WTC11 (cell line): ENCODE measurements at regions not wholly inside any gene's neighbourhood (a gene's known extent, or its start where the extent isn't known, plus 50 kb on each side); places are given as distances from the start of the nearest gene placed in this dataset.

Source experiments
- ATAC-seq: fragments of 200-7000 bp; cut with Tn5 transposase; 2 replicates; pipeline ENCODE4 v1.10.0; 2021; ENCODE audit warnings: mild to moderate bottlenecking, moderate library complexity
- CTCF ChIA-PET: fragments of 300-600 bp; sonication (Branson Sonifier 250); formaldehyde crosslinking; loops from one replicate; lab custom pipeline; 2021; ENCODE audit warnings: antibody characterized with exemption; lab: Charles Lee
- POLR2A ChIA-PET: fragments of 350-600 bp; sonication (Branson Sonifier 250); formaldehyde crosslinking; loops from one replicate; lab custom pipeline; 2021; ENCODE audit warnings: antibody characterized with exemption; lab: Charles Lee
- DNase-seq: peaks from one replicate; pipeline ENCODE4 v3.0.0; 2021; ENCODE audit warnings: low spot score
- H3K27ac Mint-ChIP-seq: 2 replicates; pipeline ENCODE4 v1.8.0; 2021; ENCODE audit warnings: mixed read lengths
- H3K27me3 Mint-ChIP-seq: 2 replicates; pipeline ENCODE4 v1.8.0; 2021; ENCODE audit warnings: low read depth, mild to moderate bottlenecking, moderate library complexity, mixed read lengths
- H3K36me3 Mint-ChIP-seq: 2 replicates; pipeline ENCODE4 v1.8.0; 2021; ENCODE audit warnings: mixed read lengths
- H3K4me1 Mint-ChIP-seq: 2 replicates; pipeline ENCODE4 v1.8.0; 2022; ENCODE audit warnings: mixed read lengths
- H3K4me3 Mint-ChIP-seq: 2 replicates; pipeline ENCODE4 v1.8.0; 2021; ENCODE audit warnings: mild to moderate bottlenecking, moderate library complexity, mixed read lengths
- H3K9me3 Mint-ChIP-seq: 2 replicates; pipeline ENCODE4 v1.8.0; 2021; ENCODE audit warnings: mixed read lengths
- AFF4 ChIP-seq: sonication (generic); formaldehyde crosslinking; IDR thresholded peaks from 2 replicates; pipeline ENCODE4 v1.8.1; 2023; ENCODE audit warnings: mild to moderate bottlenecking, missing genetic modification reagents, borderline replicate concordance
- AR ChIP-seq: fragments of 250-450 bp; sonication (Bioruptor Pico); IDR thresholded peaks from 2 replicates; pipeline ENCODE4 v1.9.0; 2021; ENCODE audit warnings: mild to moderate bottlenecking
- CDX4 ChIP-seq: fragments of 250-450 bp; sonication (Bioruptor Pico); IDR thresholded peaks from 2 replicates; pipeline ENCODE4 v1.9.0; 2021; ENCODE audit warnings: moderate library complexity, mild to moderate bottlenecking, inconsistent platforms, borderline replicate concordance
- ETV6 ChIP-seq: sonication (generic); formaldehyde crosslinking; IDR thresholded peaks from 2 replicates; pipeline ENCODE4 v1.8.1; 2022; ENCODE audit warnings: mild to moderate bottlenecking, missing genetic modification reagents
- FOXK1 ChIP-seq: sonication (generic); formaldehyde crosslinking; IDR thresholded peaks from 2 replicates; pipeline ENCODE4 v1.8.0; 2022; ENCODE audit warnings: mild to moderate bottlenecking, moderate library complexity, missing genetic modification reagents
- HMGXB4 ChIP-seq: sonication (generic); formaldehyde crosslinking; IDR thresholded peaks from 2 replicates; pipeline ENCODE4 v1.8.1; 2023; ENCODE audit warnings: mild to moderate bottlenecking, moderate library complexity, missing genetic modification reagents
- IRF2 ChIP-seq: sonication (generic); formaldehyde crosslinking; IDR thresholded peaks from 2 replicates; pipeline ENCODE4 v1.8.0; 2022; ENCODE audit warnings: low read depth, missing genetic modification reagents, borderline replicate concordance
- PREB ChIP-seq: sonication (generic); formaldehyde crosslinking; IDR thresholded peaks from 2 replicates; pipeline ENCODE4 v1.8.1; 2022; ENCODE audit warnings: mild to moderate bottlenecking, missing genetic modification reagents, moderate library complexity, borderline replicate concordance
- SMAD3 ChIP-seq: sonication (generic); formaldehyde crosslinking; IDR thresholded peaks from 2 replicates; pipeline ENCODE4 v1.8.0; 2022; ENCODE audit warnings: missing genetic modification reagents, mild to moderate bottlenecking, borderline replicate concordance
- SOX15 ChIP-seq: fragments of 250-450 bp; sonication (Bioruptor Pico); IDR thresholded peaks from 2 replicates; pipeline ENCODE4 v1.9.0; 2021; ENCODE audit warnings: mild to moderate bottlenecking
- USF1 ChIP-seq: sonication (generic); formaldehyde crosslinking; IDR thresholded peaks from 2 replicates; pipeline ENCODE4 v1.8.0; 2022; ENCODE audit warnings: mild to moderate bottlenecking, missing genetic modification reagents
- ZMAT4 ChIP-seq: fragments of 250-450 bp; sonication (Bioruptor Pico); IDR thresholded peaks from 2 replicates; pipeline ENCODE4 v1.9.0; 2021; ENCODE audit warnings: mild to moderate bottlenecking
- ZNF121 ChIP-seq: sonication (generic); formaldehyde crosslinking; IDR thresholded peaks from 2 replicates; pipeline ENCODE4 v1.8.0; 2023; ENCODE audit warnings: missing genetic modification reagents
- ZNF138 ChIP-seq: sonication (generic); formaldehyde crosslinking; conservative IDR thresholded peaks from 2 replicates; pipeline ENCODE4 v1.8.1; 2022; ENCODE audit warnings: mild to moderate bottlenecking, moderate library complexity, missing genetic modification reagents
- ZNF263 ChIP-seq: sonication (generic); formaldehyde crosslinking; IDR thresholded peaks from 2 replicates; pipeline ENCODE4 v1.8.1; 2022; ENCODE audit warnings: low read depth, mild to moderate bottlenecking, moderate library complexity, missing genetic modification reagents
- ZNF281 ChIP-seq: sonication (generic); formaldehyde crosslinking; IDR thresholded peaks from 2 replicates; pipeline ENCODE4 v1.8.0; 2023; ENCODE audit warnings: mild to moderate bottlenecking, missing genetic modification reagents
- ZNF512 ChIP-seq: sonication (generic); formaldehyde crosslinking; IDR thresholded peaks from 2 replicates; pipeline ENCODE4 v1.8.1; 2022; ENCODE audit warnings: missing genetic modification reagents, borderline replicate concordance
- ZNF671 ChIP-seq: fragments of 250-450 bp; sonication (Bioruptor Pico); IDR thresholded peaks from 2 replicates; pipeline ENCODE4 v1.8.0; 2021; ENCODE audit warnings: mild to moderate bottlenecking

GRCh38 chr3:107028626-107029025, 348.6 kb upstream of the CCDC54 start:
- Mint-ChIP-seq H3K9me3 (peaks cover 9% of the 10 kb centered on the region), H3K27me3 (no peaks in the 10 kb centered on the region), H3K4me1 (peaks cover 16% of the 10 kb centered on the region), H3K36me3 (peaks cover 2% of the 10 kb centered on the region), H3K27ac (no peak overlapping the region), H3K4me3 (no peak overlapping the region)
- CTCF ChIA-PET, result no interaction called here
- DNase-seq (no peak), ATAC-seq (no peak)
- POLR2A ChIA-PET, result no interaction called here
- TF ChIP-seq AFF4 (CRISPR knock-in tag), result no peak
- TF ChIP-seq ZNF512 (CRISPR knock-in tag), result no peak
- no peak for TF ChIP-seq PREB (CRISPR knock-in tag)
- TF ChIP-seq HMGXB4, result no peak
- no peak for TF ChIP-seq FOXK1 (CRISPR knock-in tag)

- ChIA-PET POLR2A (no interaction called here), CTCF (no interaction called here)
- Mint-ChIP-seq H3K36me3 (peaks cover 12% of the 10 kb centered on the region), H3K9me3 (peaks cover 31% of the 10 kb centered on the region), H3K27me3 (no peaks in the 10 kb centered on the region), H3K4me3 (no peak overlapping the region), H3K27ac (no peak overlapping the region), H3K4me1 (peaks cover 2% of the 10 kb centered on the region; the same call in 1 of the 2 replicates)
- ATAC-seq, result no peak
- no peak for DNase-seq
- no peak for TF ChIP-seq CDX4 (CRISPR knock-in tag)
- no peak for TF ChIP-seq USF1 (CRISPR knock-in tag)
- TF ChIP-seq ZNF263 (CRISPR knock-in tag), result no peak
- TF ChIP-seq ETV6 (CRISPR knock-in tag), result no peak
- no peak for TF ChIP-seq AR
- TF ChIP-seq ZNF281 (CRISPR knock-in tag), result no peak
- no peak for TF ChIP-seq ZNF671 (CRISPR knock-in tag)
- TF ChIP-seq SOX15 (CRISPR knock-in tag), result no peak
- no peak for TF ChIP-seq SMAD3
- TF ChIP-seq IRF2 (CRISPR knock-in tag), result no peak
- no peak for TF ChIP-seq ZMAT4
- no peak for TF ChIP-seq ZNF121
- TF ChIP-seq ZNF138, result no peak
Measured at GRCh38 chr3:107032111-107032510, 345.1 kb upstream of the CCDC54 start.
